CD4-positive, alpha-beta T cell (primary cell): ENCODE measurements at regions not wholly inside any gene's neighbourhood (a gene's known extent, or its start where the extent isn't known, plus 50 kb on each side); places are given as distances from the start of the nearest gene placed in this dataset.

Source experiments
- ATAC-seq: fragments of 200-7000 bp; cut with Tn5 transposase; one replicate; pipeline ENCODE4 v1.10.0; 2022; ENCODE audit warnings: mild to moderate bottlenecking; ENCODE audit not compliant: poor library complexity
- CTCF ChIA-PET: fragments of 350-600 bp; sonication (Branson Sonifier 250); formaldehyde crosslinking; loops from one replicate; lab custom pipeline; 2021; ENCODE audit warnings: antibody characterized with exemption, inconsistent platforms; lab: Charles Lee
- POLR2A ChIA-PET: fragments of 350-600 bp; sonication (Branson Sonifier 250); formaldehyde crosslinking; loops from one replicate; lab custom pipeline; 2021; ENCODE audit warnings: antibody characterized with exemption, inconsistent platforms; lab: Charles Lee
- DNase-seq, 14 experiments: peaks; one replicate each; pipeline ENCODE4 v3.0.0-alpha.2; 2013 to 2020; ENCODE audit warnings: mixed read lengths in 2 of 14
- H3K27ac ChIP-seq, 2 donors: one replicate each; pipeline versions ENCODE4 v1.5.1 to v1.7.0; 2013; ENCODE audit warnings: low read length in 2 of 2, low read depth in 1 of 2, mild to moderate bottlenecking in 1 of 2
- H3K27me3 ChIP-seq, 2 experiments: 1 replicate in 1 of 2; 2 replicates in 1 of 2; pipeline versions ENCODE4 v1.6.1 to v1.7.0; 2013; ENCODE audit warnings: low read length in 2 of 2, control low read depth in 1 of 2, mild to moderate bottlenecking in 1 of 2, moderate library complexity in 1 of 2; ENCODE audit not compliant: insufficient read depth in 2 of 2, control insufficient read depth in 1 of 2
- H3K36me3 ChIP-seq: one replicate; pipeline ENCODE4 v1.6.1; 2013; ENCODE audit warnings: low read length, control low read depth; ENCODE audit not compliant: insufficient read depth
- H3K4me1 ChIP-seq: one replicate; pipeline ENCODE4 v1.6.1; 2013; ENCODE audit warnings: low read length, control low read depth; ENCODE audit not compliant: insufficient read depth
- H3K4me3 ChIP-seq: one replicate; pipeline ENCODE4 v1.5.1; 2013; ENCODE audit warnings: mild to moderate bottlenecking, low read length, moderate library complexity
- H3K9me3 ChIP-seq, 2 experiments: 1 replicate in 1 of 2; 2 replicates in 1 of 2; pipeline versions ENCODE4 v1.6.1 to v1.7.0; 2013; ENCODE audit warnings: low read length in 2 of 2, mild to moderate bottlenecking in 2 of 2, control low read depth in 1 of 2, moderate library complexity in 1 of 2; ENCODE audit not compliant: control insufficient read depth in 1 of 2, insufficient read depth in 1 of 2
- H3K27ac Mint-ChIP-seq: one replicate; pipeline ENCODE4 v1.8.0; 2020; ENCODE audit warnings: mixed read lengths
- H3K27me3 Mint-ChIP-seq: one replicate; pipeline ENCODE4 v1.8.0; 2021; ENCODE audit warnings: mixed read lengths
- H3K36me3 Mint-ChIP-seq: one replicate; pipeline ENCODE4 v1.8.0; 2021; ENCODE audit warnings: low read depth, mixed read lengths
- H3K4me1 Mint-ChIP-seq: one replicate; pipeline ENCODE4 v1.8.0; 2021; ENCODE audit warnings: low read depth, mixed read lengths
- H3K4me3 Mint-ChIP-seq: one replicate; pipeline ENCODE4 v1.8.0; 2020; ENCODE audit warnings: mild to moderate bottlenecking, mixed read lengths
- H3K9me3 Mint-ChIP-seq: one replicate; pipeline ENCODE4 v1.8.0; 2020; ENCODE audit warnings: mixed read lengths
- CTCF ChIP-seq: fragments of 200-600 bp; IDR thresholded peaks from one replicate; pipeline ENCODE4 v1.8.0; 2022; ENCODE audit warnings: antibody characterized with exemption, mild to moderate bottlenecking
- intact Hi-C, 2 experiments: fragments of 100-400 bp; cut with DNase I in 1 of 2; cut with micrococcal nuclease in 1 of 2; formaldehyde crosslinking; loops; one replicate each; pipeline versions ENCODE4 v1.15.1 to v1.9.0; 2023 to 2025; cut with DNase I, micrococcal nuclease

GRCh38 chr11:134569195-134569594 lies 157.2 kb upstream of the B3GAT1 start:
- DNase-seq (no peak), ATAC-seq (no peak)
- Histone ChIP-seq H3K4me3 (no peak overlapping the region), H3K9me3 (no peaks in the 10 kb centered on the region), H3K27me3 (no peaks in the 10 kb centered on the region), H3K27ac (no peak overlapping the region), H3K4me1 (no peaks in the 10 kb centered on the region), H3K36me3 (no peaks in the 10 kb centered on the region)
- Mint-ChIP-seq H3K9me3 (no peaks in the 10 kb centered on the region), H3K4me1 (no peaks in the 10 kb centered on the region), H3K27me3 (peaks cover 4% of the 10 kb centered on the region), H3K36me3 (no peaks in the 10 kb centered on the region), H3K4me3 (no peak overlapping the region), H3K27ac (no peak overlapping the region)
- TF ChIP-seq CTCF, result no peak
- ChIA-PET CTCF (no interaction called here), POLR2A (no interaction called here)
- intact Hi-C loops, result no loop called here

- Histone ChIP-seq H3K4me3 (no peak overlapping the region), H3K27ac (no peak overlapping the region), H3K36me3 (no peaks in the 10 kb centered on the region), H3K9me3 (peaks cover 0 to 3% of the 10 kb centered on the region in 2 experiments), H3K27me3 (no peaks in the 10 kb centered on the region), H3K4me1 (no peaks in the 10 kb centered on the region)
- no peaks in the 10 kb centered on the region for H3K4me1 Mint-ChIP-seq
- peaks cover 4% of the 10 kb centered on the region for H3K27me3 Mint-ChIP-seq
- H3K9me3 Mint-ChIP-seq, result no peaks in the 10 kb centered on the region
- ATAC-seq, result no peak
- no peak overlapping the region for H3K4me3 Mint-ChIP-seq
- POLR2A ChIA-PET, result no interaction called here
- no peak for DNase-seq
- intact Hi-C loops, result no loop called here
- TF ChIP-seq CTCF, result no peak
- no peaks in the 10 kb centered on the region for H3K36me3 Mint-ChIP-seq
- CTCF ChIA-PET, result no interaction called here
- H3K27ac Mint-ChIP-seq, result no peak overlapping the region
These were observed 154.3 kb upstream of the B3GAT1 start for GRCh38 chr11:134566311-134566710.

GRCh38 chr11:134565343-134565891 lies 153.4 kb upstream of the B3GAT1 start:
- ATAC-seq (no peak), DNase-seq (no peak)
- Histone ChIP-seq H3K27ac (no peak overlapping the region), H3K9me3 (peaks cover 0 to 7% of the 10 kb centered on the region in 2 experiments), H3K4me3 (no peak overlapping the region), H3K4me1 (no peaks in the 10 kb centered on the region), H3K36me3 (no peaks in the 10 kb centered on the region), H3K27me3 (no peaks in the 10 kb centered on the region)
- intact Hi-C loops, result no loop called here
- no peaks in the 10 kb centered on the region for H3K9me3 Mint-ChIP-seq
- peaks cover 4% of the 10 kb centered on the region for H3K27me3 Mint-ChIP-seq
- TF ChIP-seq CTCF, result no peak
- H3K27ac Mint-ChIP-seq, result no peak overlapping the region
- H3K4me3 Mint-ChIP-seq, result no peak overlapping the region
- H3K4me1 Mint-ChIP-seq, result no peaks in the 10 kb centered on the region
- CTCF ChIA-PET, result no interaction called here
- POLR2A ChIA-PET, result no interaction called here
- H3K36me3 Mint-ChIP-seq, result no peaks in the 10 kb centered on the region
